ENCODE measurements at regions not wholly inside any gene's neighbourhood (a gene's known extent, or its start where the extent isn't known, plus 50 kb on each side); places are given as distances from the start of the nearest gene placed in this dataset.

GRCh38 chr4:26160591-26160990, 160.2 kb upstream of the RBPJ start:
- H3K4me3 Mint-ChIP-seq, result no peak overlapping the region
- no peaks in the 10 kb centered on the region for H3K27me3 Mint-ChIP-seq
- no peak for DNase-seq
- no peaks in the 10 kb centered on the region for H3K9me3 Mint-ChIP-seq
- no peak overlapping the region for H3K27ac Mint-ChIP-seq
- ATAC-seq (replicated peaks), result no peak
- peaks cover 3% of the 10 kb centered on the region for H3K36me3 Mint-ChIP-seq (ENCODE audit: insufficient read depth)
- peaks cover 0 to 2% of the 10 kb centered on the region in 2 donors for H3K4me1 Mint-ChIP-seq (ENCODE audit: low read depth in 2 of 2)

DNA sequence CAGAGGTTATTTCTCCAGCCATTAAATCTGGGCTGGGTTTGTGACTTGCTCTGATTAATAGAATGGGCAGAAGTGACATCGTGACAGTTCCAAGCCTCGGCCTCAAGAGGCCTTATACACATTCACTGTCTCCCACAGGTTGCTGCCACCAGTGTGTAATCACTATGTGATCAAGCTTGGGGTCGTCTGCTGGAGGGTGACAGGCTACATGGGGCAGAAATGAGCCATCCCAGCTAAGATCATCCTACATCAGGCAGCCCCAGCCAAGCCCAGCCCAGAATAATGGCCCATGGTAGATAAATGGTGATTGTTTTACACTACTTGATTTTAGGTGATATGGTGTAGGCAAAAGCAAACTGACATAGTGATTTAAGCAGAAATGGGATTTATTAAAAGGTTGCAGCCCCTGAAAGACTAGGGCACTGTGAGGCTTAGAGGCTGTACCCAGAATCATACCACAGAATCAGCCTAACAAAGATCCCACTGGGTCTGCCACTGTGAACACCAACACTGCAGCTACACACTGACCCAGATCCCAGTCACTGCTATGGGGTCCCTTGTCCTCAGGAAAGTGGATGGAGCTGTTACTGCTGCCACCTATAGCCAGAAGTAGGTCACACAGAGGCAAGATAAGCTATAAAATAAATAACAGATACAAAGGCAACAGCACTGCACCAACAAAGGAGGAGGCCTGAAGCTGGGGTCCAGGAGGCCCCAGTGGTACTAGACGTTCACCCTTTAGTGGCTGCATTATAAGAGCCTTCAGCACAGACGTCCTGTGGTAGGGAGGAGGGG, 159.6 kb upstream of the RBPJ start:
- H3K27ac Mint-ChIP-seq, result no peak overlapping the region
- no peak for DNase-seq

GRCh38 chr4:26162101-26162500, 158.7 kb upstream of the RBPJ start:
- DNase-seq, result no peak
- H3K27me3 Mint-ChIP-seq, result no peaks in the 10 kb centered on the region
- no peak overlapping the region for H3K4me3 Mint-ChIP-seq
- peaks cover 3% of the 10 kb centered on the region for H3K36me3 Mint-ChIP-seq (ENCODE audit: insufficient read depth)
- no peak for ATAC-seq (replicated peaks)
- H3K4me1 Mint-ChIP-seq (ENCODE audit: low read depth in 2 of 2), result peaks cover 0 to 2% of the 10 kb centered on the region in 2 donors
- no peaks in the 10 kb centered on the region for H3K9me3 Mint-ChIP-seq
- H3K27ac Mint-ChIP-seq, result no peak overlapping the region

More for the DNA sequence above, 159.6 kb upstream of the RBPJ start:
- Mint-ChIP-seq H3K36me3 (ENCODE audit: insufficient read depth) (peaks cover 3% of the 10 kb centered on the region), H3K27me3 (no peaks in the 10 kb centered on the region), H3K4me1 (ENCODE audit: low read depth in 2 of 2) (peaks cover 0 to 2% of the 10 kb centered on the region in 2 donors), H3K4me3 (no peak overlapping the region), H3K9me3 (no peaks in the 10 kb centered on the region)
- peak; percentile 32 for ATAC-seq (replicated peaks)

- H3K4me3 Mint-ChIP-seq, result no peak overlapping the region
- no peaks in the 10 kb centered on the region for H3K27me3 Mint-ChIP-seq
- H3K4me1 Mint-ChIP-seq (ENCODE audit: low read depth in 2 of 2), result peaks cover 0 to 2% of the 10 kb centered on the region in 2 donors
- no peak for ATAC-seq (replicated peaks)
- no peak for DNase-seq
- peak overlapping the region; percentile 15 to 22 for H3K27ac Mint-ChIP-seq
- peaks cover 3% of the 10 kb centered on the region for H3K36me3 Mint-ChIP-seq (ENCODE audit: insufficient read depth)
- H3K9me3 Mint-ChIP-seq, result no peaks in the 10 kb centered on the region
These were observed 157.1 kb upstream of the RBPJ start for GRCh38 chr4:26163425-26164362.

DNA sequence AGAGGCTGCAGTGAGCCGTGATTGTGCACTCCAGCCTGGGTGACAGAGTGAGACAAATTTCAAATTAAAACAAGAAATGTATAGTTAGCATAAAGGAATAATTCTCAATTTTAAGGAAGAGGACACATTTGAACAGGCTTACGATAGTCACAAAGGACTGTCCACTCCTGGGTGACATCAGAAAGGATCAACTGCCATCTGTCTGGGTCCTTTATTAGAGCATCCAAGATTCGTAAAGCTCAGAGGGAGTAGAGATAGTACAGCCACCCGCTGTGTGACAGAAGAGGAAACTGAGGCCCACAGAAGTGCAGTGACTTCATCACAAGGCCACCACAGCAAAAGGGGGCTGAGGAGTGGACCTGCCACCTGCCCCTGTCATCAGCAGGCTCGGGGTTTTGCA, 149.3 kb upstream of the RBPJ start:
- Mint-ChIP-seq H3K27me3 (peaks cover 6 to 26% of the 10 kb centered on the region in 2 donors), H3K36me3 (ENCODE audit: insufficient read depth) (no peaks in the 10 kb centered on the region), H3K27ac (no peak overlapping the region), H3K4me3 (no peak overlapping the region), H3K4me1 (ENCODE audit: low read depth in 2 of 2) (peaks cover 0 to 11% of the 10 kb centered on the region in 2 donors), H3K9me3 (no peaks in the 10 kb centered on the region)
- DNase-seq (no peak), ATAC-seq (replicated peaks) (no peak)

- Mint-ChIP-seq H3K36me3 (ENCODE audit: insufficient read depth) (no peaks in the 10 kb centered on the region), H3K4me3 (no peak overlapping the region), H3K4me1 (ENCODE audit: low read depth in 2 of 2) (peaks cover 0 to 11% of the 10 kb centered on the region in 2 donors), H3K27ac (no peak overlapping the region), H3K27me3 (peaks cover 6 to 26% of the 10 kb centered on the region in 2 donors), H3K9me3 (no peaks in the 10 kb centered on the region)
- ATAC-seq (replicated peaks), result no peak
- DNase-seq, result no peak
These were observed 148.9 kb upstream of the RBPJ start for GRCh38 chr4:26171941-26172340.

- H3K4me3 Mint-ChIP-seq, result peak overlapping the region in 1 of 2 donors; percentile 13
These were observed 147.2 kb upstream of the RBPJ start for GRCh38 chr4:26173619-26174018.

DNA sequence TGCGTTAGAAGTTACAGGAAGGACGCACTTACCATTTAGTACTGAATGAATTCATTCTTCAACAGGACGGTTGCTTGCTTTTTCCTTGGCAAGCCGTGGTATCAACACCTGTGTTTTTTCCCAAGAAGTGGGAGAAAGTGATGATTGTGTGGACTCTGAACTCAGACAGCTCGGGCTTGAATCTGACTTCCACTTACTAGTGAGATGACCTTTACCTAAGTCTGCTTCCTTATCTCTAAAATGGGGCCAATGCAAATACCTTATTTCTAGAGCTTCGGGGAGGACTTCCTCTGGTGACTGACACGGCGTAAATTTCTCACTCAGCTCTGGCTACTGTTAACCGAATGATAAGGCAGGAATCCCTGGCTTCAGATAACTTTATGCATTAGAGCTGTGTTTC, 146.8 kb upstream of the RBPJ start:
- no peak for DNase-seq
- peaks cover 3 to 14% of the 10 kb centered on the region in 2 donors for H3K4me1 Mint-ChIP-seq (ENCODE audit: low read depth in 2 of 2)
- ATAC-seq (replicated peaks), result no peak
- peak overlapping the region in 1 of 2 donors; percentile 13 for H3K4me3 Mint-ChIP-seq
- H3K27me3 Mint-ChIP-seq, result peaks cover 6 to 26% of the 10 kb centered on the region in 2 donors
- no peaks in the 10 kb centered on the region for H3K36me3 Mint-ChIP-seq (ENCODE audit: insufficient read depth)
- peak overlapping the region in 1 of 2 donors; percentile 71 for H3K27ac Mint-ChIP-seq
- H3K9me3 Mint-ChIP-seq, result no peaks in the 10 kb centered on the region

More at GRCh38 chr4:26173619-26174018, 147.2 kb upstream of the RBPJ start:
- peaks cover 6 to 26% of the 10 kb centered on the region in 2 donors for H3K27me3 Mint-ChIP-seq
- DNase-seq, result no peak
- ATAC-seq (replicated peaks), result no peak
- H3K4me1 Mint-ChIP-seq (ENCODE audit: low read depth in 2 of 2), result peaks cover 0 to 11% of the 10 kb centered on the region in 2 donors
- no peaks in the 10 kb centered on the region for H3K9me3 Mint-ChIP-seq
- H3K36me3 Mint-ChIP-seq (ENCODE audit: insufficient read depth), result no peaks in the 10 kb centered on the region
- no peak overlapping the region for H3K27ac Mint-ChIP-seq

- H3K27ac Mint-ChIP-seq, result peak overlapping the region in 1 of 2 donors; percentile 71
- DNase-seq (peak in 2 of 3 experiments; percentile 30 to 34), ATAC-seq (replicated peaks) (peak; percentile 96)
- peaks cover 8 to 17% of the 10 kb centered on the region in 2 donors for H3K4me1 Mint-ChIP-seq (ENCODE audit: low read depth in 2 of 2)
- H3K36me3 Mint-ChIP-seq (ENCODE audit: insufficient read depth), result no peaks in the 10 kb centered on the region
- H3K9me3 Mint-ChIP-seq, result no peaks in the 10 kb centered on the region
- peak overlapping the region in 1 of 2 donors; percentile 21 for H3K4me3 Mint-ChIP-seq
- peaks cover 6 to 26% of the 10 kb centered on the region in 2 donors for H3K27me3 Mint-ChIP-seq
These were observed 145.6 kb upstream of the RBPJ start for GRCh38 chr4:26175006-26175786.

DNA sequence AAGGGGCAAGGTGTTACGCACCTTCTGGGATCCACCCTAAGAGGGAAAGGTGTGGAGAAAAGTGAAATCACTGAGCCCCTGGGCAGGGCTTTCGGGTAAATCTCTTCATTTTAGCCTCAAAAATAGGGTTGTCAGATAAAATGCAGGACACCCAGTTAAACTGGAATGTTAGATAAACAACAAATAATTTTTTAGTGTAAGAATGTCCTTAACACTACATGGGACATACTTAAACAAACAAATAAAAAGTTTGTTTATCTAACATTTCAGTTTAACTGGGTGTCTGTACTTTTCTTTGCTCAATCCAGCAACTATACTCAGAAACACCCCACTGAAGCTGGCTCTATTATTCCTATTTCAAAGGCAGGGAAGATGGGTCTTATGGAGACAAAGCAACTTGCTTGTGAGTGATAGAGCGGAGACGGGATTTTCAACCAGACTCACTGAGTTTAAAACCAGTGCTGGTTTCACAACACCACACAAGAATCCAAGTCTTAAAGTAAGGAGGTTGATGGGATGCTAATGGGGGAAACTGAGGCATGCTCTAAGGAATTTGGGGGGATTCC, 144.8 kb upstream of the RBPJ start:
- Mint-ChIP-seq H3K27me3 (peaks cover 6 to 26% of the 10 kb centered on the region in 2 donors), H3K36me3 (ENCODE audit: insufficient read depth) (no peaks in the 10 kb centered on the region), H3K9me3 (no peaks in the 10 kb centered on the region), H3K4me3 (no peak overlapping the region), H3K27ac (peak overlapping the region in 1 of 2 donors; percentile 71), H3K4me1 (ENCODE audit: low read depth in 2 of 2) (peaks cover 8 to 17% of the 10 kb centered on the region in 2 donors)
- no peak for ATAC-seq (replicated peaks)
- DNase-seq, result no peak

DNA sequence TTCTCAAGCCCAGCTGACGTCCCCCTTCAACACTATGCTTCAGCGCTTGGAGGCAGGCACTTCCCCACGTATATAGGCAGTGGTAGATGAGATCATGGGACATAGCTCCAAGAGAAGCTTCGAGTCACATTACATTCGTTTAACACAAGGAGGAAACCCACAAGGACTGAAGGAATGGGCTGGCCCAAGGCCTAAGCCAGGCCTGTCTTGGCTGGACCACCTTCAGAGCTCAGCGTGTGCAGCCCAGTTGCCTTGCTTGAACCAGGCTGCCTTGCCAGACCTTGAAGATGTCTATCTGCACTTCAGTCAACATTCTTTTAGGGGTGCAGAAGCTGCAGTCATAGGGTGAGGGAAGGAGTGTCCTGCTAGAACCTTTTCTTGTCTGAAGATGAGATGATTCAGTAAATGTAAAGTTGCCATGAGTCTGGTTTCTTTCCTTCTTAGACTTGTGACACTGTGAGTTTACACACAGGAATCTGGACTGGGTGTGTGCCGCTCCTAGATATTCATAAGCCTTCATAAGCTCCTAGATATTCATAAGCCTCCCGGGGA, 144.1 kb upstream of the RBPJ start:
- H3K36me3 Mint-ChIP-seq (ENCODE audit: insufficient read depth), result no peaks in the 10 kb centered on the region
- H3K27me3 Mint-ChIP-seq, result peaks cover 6 to 20% of the 10 kb centered on the region in 2 donors
- no peaks in the 10 kb centered on the region for H3K9me3 Mint-ChIP-seq
- no peak overlapping the region for H3K27ac Mint-ChIP-seq
- ATAC-seq (replicated peaks), result no peak
- peaks cover 8 to 17% of the 10 kb centered on the region in 2 donors for H3K4me1 Mint-ChIP-seq (ENCODE audit: low read depth in 2 of 2)
- H3K4me3 Mint-ChIP-seq, result no peak overlapping the region
- DNase-seq, result no peak

DNA sequence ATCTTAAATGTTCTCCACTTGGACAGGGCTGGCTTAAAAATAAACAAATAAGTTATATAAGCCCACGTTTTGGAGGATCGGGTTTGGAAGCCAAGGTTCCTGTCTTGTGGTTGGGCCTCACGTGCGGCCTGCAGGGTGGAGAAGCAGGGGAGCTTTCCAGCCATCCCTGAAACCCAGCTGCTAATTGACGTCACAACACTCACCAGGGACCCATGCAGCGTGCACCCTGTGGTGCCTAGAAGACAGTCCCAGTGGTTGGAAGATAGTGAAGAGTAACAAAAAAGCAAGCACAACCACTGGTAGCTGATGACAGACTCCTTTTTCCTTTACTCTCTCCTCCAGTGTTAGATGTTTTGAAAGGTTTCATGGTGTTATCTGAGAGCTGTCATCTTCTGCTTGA, 142.0 kb upstream of the RBPJ start:
- DNase-seq, result no peak
- Mint-ChIP-seq H3K36me3 (ENCODE audit: insufficient read depth) (no peaks in the 10 kb centered on the region), H3K9me3 (no peaks in the 10 kb centered on the region), H3K4me1 (ENCODE audit: low read depth in 2 of 2) (peaks cover 8 to 14% of the 10 kb centered on the region in 2 donors), H3K27ac (peak overlapping the region in 1 of 2 donors; percentile 44), H3K4me3 (no peak overlapping the region), H3K27me3 (no peaks in the 10 kb centered on the region)
- no peak for ATAC-seq (replicated peaks)
